GM12891 (cell line): ENCODE measurements at regions not wholly inside any gene's neighbourhood (a gene's known extent, or its start where the extent isn't known, plus 50 kb on each side); places are given as distances from the start of the nearest gene placed in this dataset.

ENCODE experiments used
- POLR2A ChIP-seq: IDR thresholded peaks from 2 replicates; pipeline ENCODE4 v1.6.1; 2011; ENCODE audit warnings: low read depth, low read length, control low read depth
- POLR2AphosphoS5 ChIP-seq: IDR thresholded peaks from 2 replicates; pipeline ENCODE4 v1.6.1; 2011; ENCODE audit warnings: low read depth, low read length, control low read depth
- POU2F2 ChIP-seq: IDR thresholded peaks from 2 replicates; pipeline ENCODE4 v1.6.1; 2011; ENCODE audit warnings: low read depth, mild to moderate bottlenecking, control low read depth, low read length, moderate library complexity
- TAF1 ChIP-seq: IDR thresholded peaks from 2 replicates; pipeline ENCODE4 v1.6.1; 2011; ENCODE audit warnings: low read depth, low read length, control low read depth

GRCh38 chr15:98483575-98484130 lies 164.7 kb upstream of the IGF1R start:
- TF ChIP-seq POLR2A (no peak), TAF1 (no peak), POLR2AphosphoS5 (no peak), POU2F2 (no peak)
